NCI-H1694 (cell line): ENCODE measurements at regions not wholly inside any gene's neighbourhood (a gene's known extent, or its start where the extent isn't known, plus 50 kb on each side); places are given as distances from the start of the nearest gene placed in this dataset.
"Not testable (repeated sequence)": the region's sequence is repeated elsewhere in the genome, so short reads cannot be mapped to it uniquely, and the experiment has no call there.

Experiments used
- DNase-seq: peaks from one replicate; lab custom pipeline; 2025; lab: John Stamatoyannopoulos, UW

DNA sequence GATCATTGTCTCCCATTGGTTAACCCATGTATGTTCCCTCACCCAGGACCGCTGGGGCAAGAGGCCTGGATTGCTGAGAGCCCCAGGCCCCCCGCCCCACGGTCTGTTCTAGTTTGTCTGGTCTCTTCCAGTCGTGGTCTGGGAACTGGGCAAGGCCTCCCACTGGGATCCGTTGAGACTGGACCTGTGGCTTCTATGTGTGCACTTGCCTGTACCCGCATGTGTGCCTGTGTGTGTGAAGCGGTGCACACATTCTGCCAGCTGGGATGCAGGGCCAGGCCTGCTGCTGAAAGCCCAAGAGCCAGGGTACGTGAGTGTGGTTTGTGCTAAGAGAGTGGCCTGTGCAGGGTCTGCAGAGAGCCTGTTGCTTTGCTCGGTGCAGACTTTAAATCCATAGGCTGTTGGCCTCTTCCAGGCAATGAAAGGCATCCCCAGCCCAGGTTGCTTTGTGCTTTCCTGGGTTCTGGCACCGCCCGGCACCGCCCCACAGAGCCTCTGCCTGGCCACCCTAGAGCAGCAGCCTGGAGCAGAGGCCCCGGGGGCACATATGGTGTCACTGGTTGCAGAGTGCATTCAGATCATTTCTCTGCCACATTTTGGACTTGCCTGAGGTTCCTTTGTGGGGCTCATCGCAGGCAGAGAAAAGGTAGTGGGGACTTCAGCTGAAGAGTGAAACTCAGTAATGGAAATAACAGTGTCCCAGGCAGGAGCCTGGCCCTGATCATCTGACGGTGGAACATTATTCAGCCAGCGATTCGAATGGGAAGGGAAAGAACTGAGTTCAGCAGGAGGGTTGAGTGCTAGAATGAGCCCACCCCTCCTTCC is 215.5 kb downstream of the GLRX3 start:
- no peak for DNase-seq

DNA sequence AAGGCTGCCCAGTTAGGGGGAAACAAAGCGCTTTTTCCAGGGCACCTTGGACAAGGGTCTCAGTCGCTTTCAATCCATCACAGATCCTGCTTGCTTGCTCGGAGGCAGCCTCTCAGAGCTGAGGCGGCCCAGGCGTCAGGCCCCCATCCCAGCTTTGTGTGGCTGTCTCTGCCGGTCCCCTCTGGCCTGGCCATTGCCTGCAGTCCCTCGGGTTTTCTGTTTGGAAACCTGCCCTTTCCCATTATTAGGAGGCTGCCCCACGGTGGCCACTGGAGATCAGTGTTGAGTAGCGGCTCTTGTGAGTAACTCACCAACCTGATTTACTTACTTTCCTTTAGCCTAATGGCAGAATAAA is 216.1 kb downstream of the GLRX3 start:
- DNase-seq = no peak

DNA sequence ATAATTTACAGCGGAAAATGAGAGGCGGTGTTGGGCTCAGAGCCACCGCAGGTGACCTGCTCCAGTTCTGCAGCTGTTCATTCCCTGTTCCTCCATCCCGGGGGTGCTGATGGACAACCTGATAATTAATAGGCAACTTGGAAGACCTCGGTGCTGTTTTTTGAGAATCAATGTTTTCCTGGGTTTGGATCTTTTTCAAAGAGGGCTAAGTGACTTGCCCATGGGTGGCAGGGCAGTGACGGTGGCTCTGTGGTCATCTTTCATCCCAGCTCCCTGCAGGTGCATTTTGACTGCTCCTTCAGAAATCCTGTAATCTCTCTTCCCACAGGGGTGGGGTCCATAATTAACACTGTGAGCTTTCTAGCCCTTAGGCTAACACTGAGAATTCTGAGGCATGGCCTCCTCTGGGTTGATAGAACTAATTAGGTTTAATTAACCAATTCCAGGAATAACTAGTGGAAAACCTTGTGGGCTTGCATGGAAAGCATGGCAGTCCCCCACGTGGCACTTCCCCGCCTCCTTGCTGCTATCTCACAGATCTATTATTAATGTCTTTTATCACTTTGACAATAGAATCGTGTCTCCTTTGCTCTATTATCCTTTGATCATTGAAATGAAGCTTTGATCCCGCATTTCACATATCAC is 217.9 kb downstream of the GLRX3 start:
- no peak for DNase-seq

DNA sequence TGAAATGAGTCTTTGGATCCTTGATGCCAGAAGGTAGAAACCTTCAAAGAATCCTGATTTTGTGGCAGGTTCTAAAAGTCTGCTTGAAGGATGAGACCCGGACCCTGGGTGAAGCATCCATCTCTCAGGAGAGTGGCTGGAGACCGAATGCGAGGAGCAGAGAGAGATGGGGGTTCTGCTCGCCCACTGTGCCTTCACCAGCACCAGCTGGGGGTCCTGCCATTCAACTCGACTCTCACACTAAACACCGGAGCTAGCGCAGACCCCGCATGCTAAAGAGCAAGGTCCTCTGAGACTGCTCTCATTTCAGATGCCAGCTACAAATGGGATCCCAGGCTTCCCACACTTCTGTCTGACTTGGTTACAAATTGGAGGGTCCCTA is 218.4 kb downstream of the GLRX3 start:
- DNase-seq = no peak

DNA sequence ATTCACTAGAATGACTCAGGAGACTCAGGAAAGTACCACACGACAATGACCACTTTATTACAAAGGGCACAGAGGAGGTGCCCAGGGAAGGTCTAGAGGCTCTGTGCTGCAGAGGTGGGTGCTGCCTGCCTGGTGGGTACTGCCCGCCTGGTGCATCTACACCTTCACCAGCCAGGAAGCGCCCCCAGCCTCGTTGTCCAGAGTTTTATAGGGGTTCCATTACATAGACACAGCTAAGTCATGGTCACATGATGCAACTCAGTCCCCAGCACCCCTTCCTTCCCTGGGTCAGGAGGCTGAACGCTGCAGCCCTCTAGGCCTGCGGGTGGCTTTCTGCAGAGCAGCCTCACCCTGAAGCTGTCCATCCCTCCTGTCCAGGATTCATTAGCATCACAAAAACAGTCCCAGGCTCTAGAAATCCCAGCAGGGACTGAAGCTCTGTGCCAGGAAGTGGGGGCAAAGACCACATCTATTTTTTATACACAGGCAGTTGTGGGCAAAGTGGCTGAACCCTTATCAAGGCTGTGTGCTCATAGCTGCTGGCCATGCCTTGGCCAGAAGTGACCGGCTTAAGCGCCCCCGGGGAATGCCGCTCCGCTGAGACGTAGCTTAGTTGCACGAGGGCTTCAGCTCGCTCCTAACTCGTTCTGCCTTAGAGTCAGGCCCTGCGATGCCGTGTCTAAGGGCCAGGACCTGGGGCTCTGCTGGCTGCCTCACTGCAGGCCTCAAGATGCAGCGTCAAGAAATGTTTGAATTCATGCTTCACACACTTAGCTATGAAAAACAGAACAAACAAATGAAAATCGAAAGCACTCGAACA is 219.0 kb downstream of the GLRX3 start:
- DNase-seq = no peak

DNA sequence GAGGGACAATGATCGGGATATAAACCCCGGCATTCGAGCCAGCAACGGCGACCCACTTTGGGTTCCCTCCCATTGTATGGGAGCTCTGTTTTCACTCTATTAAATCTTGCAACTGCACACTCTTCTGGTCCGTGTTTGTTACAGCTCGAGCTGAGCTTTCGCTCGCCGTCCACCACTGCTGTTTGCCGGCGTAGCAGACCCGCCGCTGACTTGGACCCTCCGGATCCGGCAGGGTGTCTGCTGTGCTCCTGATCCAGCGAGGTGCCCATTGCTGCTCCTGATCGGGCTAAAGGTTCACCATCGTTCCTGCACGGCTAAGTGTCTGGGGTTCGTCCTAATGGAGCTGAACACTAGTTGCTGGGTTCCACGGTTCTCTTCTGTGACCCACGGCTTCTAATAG is 220.2 kb downstream of the GLRX3 start:
- not testable (repeated sequence) for DNase-seq

DNA sequence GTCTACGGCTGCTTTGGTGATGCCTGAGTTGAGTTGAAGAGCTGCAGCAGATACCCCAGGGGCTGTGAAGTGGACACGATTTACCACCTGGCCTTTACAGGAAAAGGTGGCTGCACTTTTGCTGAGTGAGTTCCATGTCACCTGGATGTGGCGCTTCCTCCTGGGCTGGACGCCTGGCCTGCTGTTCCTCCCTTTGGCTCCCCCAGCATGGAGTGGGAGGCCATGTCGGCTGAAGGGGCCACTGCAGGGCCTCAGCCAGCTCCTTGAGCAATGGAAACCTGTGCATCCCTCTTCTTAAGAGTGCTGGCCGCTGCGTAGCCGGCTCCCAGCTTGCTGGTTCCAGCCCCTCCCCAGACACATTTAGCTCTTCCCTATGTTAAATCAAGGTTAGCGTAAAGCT is 221.0 kb downstream of the GLRX3 start:
- DNase-seq = no peak

DNA sequence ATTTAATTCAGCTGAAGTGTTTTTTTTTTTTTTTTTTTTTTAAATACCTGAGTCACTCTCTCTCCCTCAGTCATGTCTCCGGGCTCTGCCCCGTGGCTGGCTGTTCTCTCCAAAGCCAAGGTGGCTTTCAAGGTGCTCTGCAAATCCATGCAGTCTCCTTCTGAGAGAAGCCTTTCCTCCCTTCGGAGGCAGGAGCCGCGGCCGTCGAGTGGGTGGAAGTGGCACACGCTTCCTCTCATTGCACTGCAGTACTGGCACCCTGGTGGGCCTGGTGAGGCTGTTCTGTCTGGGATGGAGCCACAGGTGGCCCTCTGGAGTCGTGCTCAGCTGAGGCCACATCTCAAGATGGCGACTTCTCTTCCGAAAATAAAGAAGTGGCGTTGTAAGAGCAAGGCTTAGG is 221.8 kb downstream of the GLRX3 start:
- DNase-seq = no peak

DNA sequence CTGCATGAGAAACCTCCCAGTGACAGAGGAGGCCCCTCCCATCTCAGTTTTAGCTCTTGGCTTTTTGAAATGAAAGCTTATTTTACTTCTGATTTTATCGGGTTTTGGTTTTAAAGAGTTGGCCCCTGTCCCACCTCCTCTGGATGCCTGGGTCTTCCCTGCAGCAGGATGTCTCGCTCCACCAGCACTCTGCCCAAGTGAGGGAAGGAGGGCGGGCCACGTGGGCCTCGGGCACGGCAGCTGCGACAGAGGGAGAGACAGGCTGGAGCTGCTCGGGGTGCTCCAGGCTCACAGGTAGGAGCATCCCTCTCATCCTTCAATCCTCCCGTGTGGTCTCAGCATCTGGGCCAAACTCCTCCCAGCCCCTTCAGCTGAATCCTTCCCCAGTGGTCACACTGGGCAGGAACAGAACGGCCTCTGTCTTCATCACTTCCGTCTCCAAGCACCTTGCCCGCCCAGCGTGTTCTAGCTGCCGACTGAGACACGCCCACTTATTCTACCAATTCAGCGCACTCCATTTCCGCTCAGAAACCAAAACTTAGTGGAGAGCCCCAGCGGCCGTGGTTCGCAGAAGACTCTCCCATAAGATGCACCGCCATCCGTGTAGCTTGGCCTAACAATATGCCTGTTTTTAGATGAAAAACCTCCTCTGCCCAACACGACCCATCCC is 222.9 kb downstream of the GLRX3 start:
- no peak for DNase-seq

DNA sequence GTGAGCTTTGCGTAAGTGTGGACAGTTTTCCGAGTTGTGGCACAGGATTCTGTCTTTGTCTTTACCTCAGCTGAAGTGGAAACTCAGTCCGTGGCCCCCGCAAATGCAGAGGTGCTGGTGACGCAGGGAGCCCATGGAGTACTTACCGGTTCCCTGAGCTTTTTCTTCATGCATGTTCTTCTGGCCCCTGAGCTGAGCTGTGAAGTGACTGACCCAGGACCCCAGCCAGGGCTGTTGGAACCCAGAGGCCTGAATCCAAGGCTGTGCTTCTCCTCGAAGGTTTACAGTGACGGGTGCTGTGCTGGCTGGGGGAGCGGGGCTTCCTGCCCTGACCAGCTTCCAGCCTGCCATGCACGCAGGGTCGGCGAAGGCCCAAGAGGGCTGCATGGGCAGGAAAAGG is 223.5 kb downstream of the GLRX3 start:
- DNase-seq = no peak

DNA sequence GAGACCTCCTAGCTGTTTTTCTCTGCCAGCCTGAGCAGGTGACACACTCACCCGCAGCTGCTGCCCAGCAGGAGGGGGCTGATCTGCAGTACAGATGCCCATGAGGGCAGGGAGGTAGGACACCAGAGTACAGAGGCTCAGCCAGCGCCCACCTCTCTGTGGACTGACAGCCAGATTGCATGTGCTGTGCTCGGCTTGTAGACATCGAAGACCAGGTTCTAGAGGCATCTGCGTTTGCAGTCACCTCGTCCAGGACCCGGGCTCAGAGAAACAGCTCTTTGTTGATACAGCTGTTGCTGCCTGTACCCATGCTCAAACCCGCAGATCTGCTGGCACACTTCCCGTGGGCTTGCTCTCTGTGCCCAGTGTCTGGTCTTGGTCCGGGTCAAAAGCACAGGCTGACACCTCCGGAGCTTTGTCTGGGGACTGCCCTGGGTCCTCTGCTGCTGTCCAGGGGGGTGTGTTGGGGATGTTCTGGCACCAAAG is 224.7 kb downstream of the GLRX3 start:
- no peak for DNase-seq

DNA sequence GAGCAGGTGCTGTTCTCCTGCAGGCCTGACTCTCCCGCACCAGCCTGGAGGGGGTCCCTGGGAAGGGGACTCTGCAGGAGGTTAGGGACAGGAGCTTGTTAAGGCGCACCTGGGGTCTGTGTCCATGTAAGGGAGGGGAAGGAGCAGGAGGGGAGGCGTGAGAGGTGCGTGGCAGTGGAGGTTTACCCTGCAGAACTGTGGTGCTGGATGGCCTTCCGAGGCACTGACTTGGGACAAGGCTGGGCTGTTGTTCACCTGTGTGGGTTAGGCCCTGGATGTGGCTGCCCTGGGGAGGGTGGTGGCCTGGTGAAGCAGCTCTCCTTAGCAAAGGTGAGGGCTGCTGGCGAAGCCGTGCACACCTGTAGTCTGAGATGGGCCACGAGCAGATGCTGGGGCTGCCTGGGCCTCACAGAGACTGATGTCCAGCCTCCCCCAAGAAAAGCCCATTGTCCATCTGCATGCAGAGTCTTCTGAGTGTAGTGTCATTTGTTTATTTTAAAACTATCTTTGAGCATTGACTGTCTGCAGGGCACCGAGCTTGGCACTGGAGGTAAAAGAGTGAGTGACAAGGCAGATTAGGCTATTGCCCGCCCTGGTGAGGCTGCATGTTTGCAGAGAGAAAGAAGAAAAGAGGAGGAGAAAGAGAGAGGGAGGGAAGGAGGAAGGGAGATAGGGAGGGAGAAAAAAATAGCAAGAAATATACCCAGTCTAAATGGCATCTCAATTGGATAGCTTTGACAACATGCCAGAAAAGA is 225.3 kb downstream of the GLRX3 start:
- DNase-seq = no peak

DNA sequence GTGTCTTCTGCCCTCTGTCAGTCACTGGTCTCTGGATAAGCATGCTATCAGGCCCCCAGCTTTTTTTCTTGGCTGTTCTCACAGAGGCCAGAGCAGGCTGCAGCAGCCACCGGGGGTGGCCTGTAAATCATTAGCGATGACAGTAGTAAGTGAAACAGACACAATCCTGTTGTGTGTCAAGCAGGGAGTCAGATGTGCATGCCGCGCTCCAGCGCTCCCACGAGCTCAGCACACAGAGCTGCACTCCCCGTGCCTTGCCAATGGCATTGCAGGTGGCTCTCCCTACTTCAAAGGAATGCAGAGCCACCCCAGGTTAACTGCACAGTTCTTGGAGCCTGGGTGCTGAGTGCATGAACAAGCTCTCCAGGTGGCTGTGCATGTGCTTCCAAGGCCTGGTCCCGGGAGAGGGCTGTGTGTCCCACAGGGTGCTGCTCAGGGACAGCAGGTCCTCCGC is 226.1 kb downstream of the GLRX3 start:
- no peak for DNase-seq

DNA sequence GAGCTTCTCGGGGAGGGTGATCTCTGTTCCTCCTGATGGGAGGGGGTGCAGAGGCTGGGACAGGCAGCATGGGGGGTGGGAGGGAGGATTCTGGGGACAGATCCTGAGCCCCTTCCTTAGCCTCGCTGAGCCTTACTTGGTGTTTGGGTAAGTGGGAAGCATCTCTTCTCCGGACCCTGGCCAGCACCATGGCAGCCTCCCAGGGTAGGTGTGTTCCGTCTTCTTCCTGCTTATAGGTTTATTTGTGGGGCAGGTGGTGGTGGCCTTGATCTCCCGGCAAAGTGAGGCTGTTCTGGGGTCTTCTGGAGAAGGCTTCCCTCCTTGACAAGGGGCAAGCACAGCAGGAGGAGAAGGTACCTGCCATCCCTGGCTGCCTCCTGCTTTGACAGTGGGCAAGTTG is 226.9 kb downstream of the GLRX3 start:
- DNase-seq = no peak

DNA sequence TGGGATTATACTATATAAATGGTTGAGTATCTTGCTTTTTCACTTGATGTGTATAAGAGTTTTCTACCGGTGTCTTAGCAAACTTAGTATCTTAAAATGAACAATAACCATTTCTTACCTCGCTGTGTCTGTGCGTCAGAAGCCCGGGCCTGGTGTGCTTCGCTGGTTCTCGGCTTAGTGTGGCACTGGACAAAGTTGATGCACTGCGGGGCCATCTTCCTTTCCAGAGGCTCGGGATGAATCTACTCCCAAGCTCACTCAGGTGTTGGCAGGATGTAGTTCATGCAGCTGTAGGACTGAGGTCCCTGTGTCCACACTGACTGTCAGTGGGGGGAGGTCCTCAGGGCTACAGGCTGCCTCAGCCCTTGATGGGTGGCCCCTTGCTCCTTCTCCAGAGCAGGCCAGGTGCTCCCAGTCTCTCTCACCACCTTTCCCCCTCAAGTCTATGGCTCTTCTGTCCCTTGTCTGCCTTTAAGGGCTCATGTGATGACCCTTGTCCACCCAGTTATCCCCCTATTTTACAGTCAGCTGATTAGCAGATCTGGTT is 227.8 kb downstream of the GLRX3 start:
- no peak for DNase-seq

DNA sequence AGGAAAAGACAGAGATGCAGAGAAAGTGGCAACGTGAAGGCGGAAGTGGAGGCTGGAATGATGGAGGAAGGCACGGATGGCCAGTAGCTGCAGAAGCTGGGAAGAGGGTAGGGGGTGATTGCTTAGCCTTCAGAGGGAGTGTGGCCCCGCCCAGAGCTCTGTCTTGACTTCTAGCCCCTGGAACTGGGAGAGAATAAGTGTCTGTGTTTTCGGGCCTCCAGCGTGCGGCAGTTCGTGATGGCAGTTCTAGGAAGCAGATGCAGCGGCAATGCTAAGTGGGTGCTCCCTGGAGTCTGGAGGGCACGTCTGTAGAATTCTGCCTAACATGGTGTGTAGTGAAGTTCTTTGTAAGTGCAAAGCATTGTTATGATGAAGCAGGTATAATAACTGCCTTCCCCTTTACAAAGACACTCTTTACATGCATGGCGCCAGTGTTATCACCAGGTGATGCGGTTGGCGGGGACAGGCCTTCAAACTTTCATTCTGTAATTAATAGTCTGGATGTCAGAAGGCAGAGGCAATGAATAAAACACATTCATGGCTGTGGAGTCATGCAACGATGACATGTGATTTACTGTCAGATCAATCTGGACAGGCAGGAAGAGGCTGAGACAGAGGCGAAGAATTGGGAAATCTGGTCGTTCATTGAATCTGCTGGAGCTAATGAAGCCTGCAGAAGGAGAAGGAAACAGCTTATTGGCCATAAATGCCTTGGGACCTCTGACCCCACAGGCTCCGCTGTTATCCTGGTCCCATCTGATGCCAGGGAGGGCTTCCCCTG is 228.6 kb downstream of the GLRX3 start:
- no peak for DNase-seq

DNA sequence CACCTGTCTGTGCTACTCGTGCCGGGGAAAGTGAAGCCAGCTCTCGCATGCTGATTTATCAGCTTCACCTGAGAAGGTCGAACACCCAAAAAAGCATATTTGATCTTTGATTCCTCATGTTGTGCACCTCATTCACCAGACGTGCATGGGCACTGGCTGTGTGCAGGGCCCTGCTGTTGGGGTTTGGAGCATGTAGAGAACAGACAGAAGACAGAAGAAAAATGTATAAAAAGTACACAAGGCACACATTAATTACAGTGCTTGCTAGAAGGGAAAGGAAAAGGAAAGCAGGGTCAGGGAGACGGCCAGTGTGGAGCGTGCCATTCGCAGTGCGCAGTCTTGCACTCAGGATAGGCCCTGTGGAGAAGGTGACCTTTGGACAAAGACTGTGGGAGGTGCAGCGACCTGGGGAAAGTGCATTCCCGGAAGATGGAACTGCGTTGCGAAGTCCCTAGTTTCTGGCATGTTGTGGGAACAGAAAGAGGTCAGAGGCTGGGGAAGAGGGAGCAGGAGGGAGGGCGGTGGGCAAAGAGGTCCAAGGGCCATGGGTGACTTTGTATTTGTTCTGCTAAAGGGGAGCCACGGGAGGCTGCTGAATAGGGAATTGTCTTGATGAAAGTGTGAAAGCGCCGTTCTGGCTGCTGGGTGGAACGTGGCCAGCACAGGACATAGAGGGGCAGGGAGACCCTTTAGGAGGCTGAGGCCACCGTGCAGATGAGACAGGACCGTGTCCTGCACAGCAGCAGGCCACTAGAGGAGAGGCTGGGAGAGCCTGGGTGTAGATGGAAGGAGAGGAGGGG is 232.8 kb downstream of the GLRX3 start:
- DNase-seq = no peak

DNA sequence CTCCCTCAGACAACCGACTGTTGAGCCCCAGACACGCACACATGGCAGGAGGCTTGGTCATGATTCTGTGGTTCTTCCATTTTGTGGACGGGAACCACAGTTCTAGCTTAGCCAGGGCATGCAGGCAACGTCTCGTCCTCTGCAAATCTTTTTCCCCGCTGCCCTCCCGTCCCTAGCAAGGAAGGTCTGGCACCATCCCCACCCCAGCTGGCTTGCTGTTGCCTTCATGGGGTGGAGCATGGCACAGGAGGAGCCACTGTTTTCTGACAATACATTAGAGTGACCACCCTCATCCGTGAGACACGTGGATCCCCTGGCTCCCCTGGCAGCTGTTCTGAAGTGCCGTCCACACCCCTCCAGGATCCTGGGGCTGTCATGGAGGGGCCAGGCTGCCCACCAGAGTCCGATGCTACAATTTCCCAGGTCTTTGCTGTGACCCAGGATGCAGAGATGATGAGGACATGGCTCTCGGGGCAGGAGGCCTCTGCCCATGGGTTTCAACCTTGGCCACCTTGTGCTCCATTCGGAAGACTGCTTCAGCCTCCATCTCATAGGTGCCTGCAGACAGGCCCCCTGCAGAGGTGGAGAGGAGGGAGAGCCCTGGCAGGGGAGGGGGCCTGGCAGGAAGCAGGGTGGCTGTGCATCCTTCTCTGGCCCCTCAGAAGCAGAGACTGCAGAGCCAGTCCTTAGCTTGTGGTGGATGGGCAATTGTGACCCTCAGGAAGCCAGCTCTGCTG is 233.6 kb downstream of the GLRX3 start:
- DNase-seq = no peak

DNA sequence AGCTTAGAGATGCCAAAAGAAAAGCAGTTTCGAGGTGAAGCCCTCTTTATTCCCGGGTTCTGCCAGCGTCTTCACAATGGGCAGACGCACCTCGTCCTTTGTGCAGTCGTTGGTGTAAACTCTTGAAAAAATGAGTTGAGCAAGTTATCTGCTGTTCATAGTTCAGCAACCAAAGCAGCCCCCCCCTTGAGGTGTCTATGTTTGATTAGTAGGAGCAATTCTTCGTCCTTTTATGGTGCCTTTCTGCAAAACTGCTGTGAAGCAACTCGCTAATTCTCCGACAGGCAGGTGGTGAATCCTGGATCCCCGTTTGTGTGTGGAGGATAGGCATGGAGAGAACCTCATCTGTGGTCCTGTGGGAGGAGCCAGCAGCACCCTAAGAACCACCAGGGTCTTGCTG is 234.5 kb downstream of the GLRX3 start:
- no peak for DNase-seq
